Esophagus muscularis mucosa (tissue), 4 donors: ENCODE measurements at regions not wholly inside any gene's neighbourhood (a gene's known extent, or its start where the extent isn't known, plus 50 kb on each side); places are given as distances from the start of the nearest gene placed in this dataset.

Source experiments
- DNase-seq: peaks from one replicate; pipeline ENCODE4 v3.0.0-alpha.2; 2017; ENCODE audit errors: extremely low spot score
- H3K27ac ChIP-seq, 4 donors: fragments of 200-600 bp; sonication (generic); replicated peaks in 1 of 4; 1 replicate in 3 of 4; 2 replicates in 1 of 4; pipeline ENCODE4 v1.5.1; 2016 to 2019; ENCODE audit warnings: mild to moderate bottlenecking in 1 of 4
- H3K27me3 ChIP-seq, 4 donors: fragments of 200-600 bp; sonication (generic); one replicate each; pipeline versions ENCODE4 v1.5.1 to v1.6.0; 2016 to 2019
- H3K36me3 ChIP-seq, 4 donors: fragments of 200-600 bp; sonication (generic); one replicate each; pipeline ENCODE4 v1.5.1; 2016 to 2019
- H3K4me1 ChIP-seq, 4 donors: fragments of 200-600 bp; sonication (generic); one replicate each; pipeline ENCODE4 v1.5.1; 2016 to 2019
- H3K4me3 ChIP-seq, 4 donors: fragments of 200-600 bp; sonication (generic); 1 replicate in 2 of 4; 2 replicates in 2 of 4; pipeline ENCODE4 v1.5.1; 2016 to 2019; ENCODE audit warnings: mild to moderate bottlenecking in 4 of 4, moderate library complexity in 1 of 4
- H3K9me3 ChIP-seq, 4 donors: fragments of 200-600 bp; sonication (generic); 1 replicate in 3 of 4; 2 replicates in 1 of 4; pipeline ENCODE4 v1.5.1; 2016 to 2019
- EP300 ChIP-seq: sonication (generic); formaldehyde crosslinking; IDR thresholded peaks from one replicate; pipeline ENCODE4 v1.6.1; 2017; ENCODE audit warnings: antibody characterized with exemption
- POLR2A ChIP-seq: fragments of 450-650 bp; IDR thresholded peaks from one replicate; pipeline ENCODE4 v1.6.1; 2017; ENCODE audit warnings: antibody characterized with exemption, moderate library complexity, mild to moderate bottlenecking, low read depth
- POLR2AphosphoS5 ChIP-seq, 2 donors: sonication (generic); formaldehyde crosslinking; IDR thresholded peaks; one replicate each; pipeline ENCODE4 v1.6.1; 2017; ENCODE audit warnings: antibody characterized with exemption in 2 of 2
- WGBS: methylation state at CpG from one replicate; pipeline ENCODE4 v1.1.5; 2018; 5-methylcytosine and 5-hydroxymethylcytosine counted together
- intact Hi-C: fragments of 100-400 bp; cut with DNase I; formaldehyde crosslinking; loops from one replicate; pipeline ENCODE4 v1.15.1; 2023
- TF ChIP-seq, protein P1 (sequence below), 3 experiments: fragments of 200-600 bp in 2 of 3; fragments of 450-650 bp in 1 of 3; sonication (generic) in 2 of 3; IDR thresholded peaks; one replicate each; pipeline ENCODE4 v1.5.1; 2017 to 2019; ENCODE audit warnings: antibody characterized with exemption in 3 of 3, mild to moderate bottlenecking in 2 of 3, moderate library complexity in 1 of 3

- Histone ChIP-seq H3K4me3 (no peak overlapping the region), H3K9me3 (no peaks in the 10 kb centered on the region), H3K4me1 (no peaks in the 10 kb centered on the region), H3K36me3 (no peaks in the 10 kb centered on the region), H3K27me3 (peaks cover 0 to 45% (median 0%) of the 10 kb centered on the region in 4 donors), H3K27ac (no peak overlapping the region)
- TF ChIP-seq POLR2AphosphoS5 (IDR thresholded peaks at IDR 0.05) (no peak), EP300 (no peak), POLR2A (no peak)
- TF ChIP-seq, protein P1, sequence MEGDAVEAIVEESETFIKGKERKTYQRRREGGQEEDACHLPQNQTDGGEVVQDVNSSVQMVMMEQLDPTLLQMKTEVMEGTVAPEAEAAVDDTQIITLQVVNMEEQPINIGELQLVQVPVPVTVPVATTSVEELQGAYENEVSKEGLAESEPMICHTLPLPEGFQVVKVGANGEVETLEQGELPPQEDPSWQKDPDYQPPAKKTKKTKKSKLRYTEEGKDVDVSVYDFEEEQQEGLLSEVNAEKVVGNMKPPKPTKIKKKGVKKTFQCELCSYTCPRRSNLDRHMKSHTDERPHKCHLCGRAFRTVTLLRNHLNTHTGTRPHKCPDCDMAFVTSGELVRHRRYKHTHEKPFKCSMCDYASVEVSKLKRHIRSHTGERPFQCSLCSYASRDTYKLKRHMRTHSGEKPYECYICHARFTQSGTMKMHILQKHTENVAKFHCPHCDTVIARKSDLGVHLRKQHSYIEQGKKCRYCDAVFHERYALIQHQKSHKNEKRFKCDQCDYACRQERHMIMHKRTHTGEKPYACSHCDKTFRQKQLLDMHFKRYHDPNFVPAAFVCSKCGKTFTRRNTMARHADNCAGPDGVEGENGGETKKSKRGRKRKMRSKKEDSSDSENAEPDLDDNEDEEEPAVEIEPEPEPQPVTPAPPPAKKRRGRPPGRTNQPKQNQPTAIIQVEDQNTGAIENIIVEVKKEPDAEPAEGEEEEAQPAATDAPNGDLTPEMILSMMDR (IDR thresholded peaks at IDR 0.05): no peak
- DNase-seq: no peak
- intact Hi-C loops: no loop called here
- 93% methylated on average over 10 of the region's 13 CpGs for WGBS
Measured at GRCh38 chr11:69869311-69869939, 50.2 kb upstream of the FGF3 start.

DNA sequence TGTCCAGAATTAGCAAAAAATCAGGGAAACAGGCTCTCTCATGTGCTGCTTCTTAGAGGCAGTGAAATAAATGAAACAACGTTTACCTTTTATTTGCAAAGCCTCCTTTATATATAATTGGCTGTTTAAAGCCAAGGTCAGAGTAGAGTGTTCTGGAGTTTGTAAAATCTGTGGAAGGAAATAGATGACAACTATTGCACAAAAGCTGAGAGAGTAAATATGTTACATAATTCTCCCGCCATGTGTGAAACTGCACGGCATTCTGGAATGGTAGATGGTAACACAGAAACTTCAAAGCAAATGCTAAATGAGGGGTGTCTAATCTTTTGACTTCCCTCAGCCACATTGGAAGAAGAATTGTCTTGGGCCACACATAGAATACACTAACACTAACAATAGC lies 51.5 kb upstream of the FGF3 start:
- Histone ChIP-seq H3K4me3 (no peak overlapping the region), H3K27me3 (peaks cover 0 to 38% (median 0%) of the 10 kb centered on the region in 4 donors), H3K27ac (no peak overlapping the region), H3K36me3 (no peaks in the 10 kb centered on the region), H3K9me3 (no peaks in the 10 kb centered on the region), H3K4me1 (no peaks in the 10 kb centered on the region)
- intact Hi-C loops: no loop called here
- no peak for DNase-seq
- 40% methylated on average over 3 of the region's 3 CpGs for WGBS
- TF ChIP-seq, protein P1 (IDR thresholded peaks at IDR 0.05): no peak
- TF ChIP-seq POLR2AphosphoS5 (IDR thresholded peaks at IDR 0.05): no peak
- no peak for TF ChIP-seq EP300
- TF ChIP-seq POLR2A: no peak

DNA sequence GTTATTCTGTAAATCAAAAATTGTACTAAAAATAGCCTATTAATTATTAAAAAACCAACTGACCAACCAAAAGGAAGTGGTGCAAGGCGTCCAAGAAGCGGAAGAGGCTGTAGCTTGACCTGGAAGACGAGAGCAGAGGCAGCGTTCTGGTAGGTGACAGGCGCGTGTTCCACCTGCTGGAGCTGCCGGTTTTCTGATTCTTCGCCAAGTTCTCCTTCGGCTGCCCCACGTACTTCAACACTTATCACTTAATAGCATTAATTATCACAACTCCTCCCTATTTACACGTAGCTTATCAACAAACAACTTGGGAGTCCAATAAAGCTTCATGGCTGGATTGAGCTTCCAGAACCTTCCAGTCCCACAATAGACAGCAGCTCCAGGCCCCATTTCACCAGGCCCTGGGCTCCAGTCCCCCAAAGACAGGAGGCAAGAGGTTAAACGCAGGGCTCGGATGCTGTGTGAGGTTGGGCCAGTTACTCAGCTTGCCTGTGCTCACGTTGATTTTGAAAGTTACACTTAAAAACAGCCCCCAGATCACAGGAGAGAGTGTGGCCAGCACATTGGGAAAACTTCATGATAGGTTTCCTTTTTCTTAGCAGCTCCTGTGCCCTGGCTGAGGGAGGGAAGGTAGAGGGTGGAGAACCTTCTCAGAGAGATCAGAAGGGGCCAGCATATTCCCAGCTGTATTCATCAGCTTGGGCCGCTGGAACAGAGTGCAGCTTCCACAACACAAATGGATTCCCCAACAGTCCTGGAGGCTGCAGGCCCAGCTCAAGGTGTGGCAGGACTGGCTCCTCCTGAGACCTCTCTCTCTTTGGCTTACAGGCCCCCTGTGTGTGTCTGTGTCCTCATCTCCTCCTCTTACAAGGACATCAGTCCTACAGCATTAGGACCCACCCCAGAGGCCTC lies 54.2 kb upstream of the FGF3 start:
- H3K9me3 ChIP-seq: peaks cover 0 to 5% (median 0%) of the 10 kb centered on the region in 4 donors
- peaks cover 0 to 16% (median 0%) of the 10 kb centered on the region in 4 donors for H3K27me3 ChIP-seq
- TF ChIP-seq EP300 (no peak), POLR2AphosphoS5 (IDR thresholded peaks at IDR 0.05) (no peak), POLR2A (no peak)
- TF ChIP-seq, protein P1 (IDR thresholded peaks at IDR 0.05): no peak
- no peak overlapping the region for H3K27ac ChIP-seq
- no peak overlapping the region for H3K4me3 ChIP-seq
- DNase-seq: no peak
- intact Hi-C loops: no loop called here
- WGBS: 88% methylated on average over 14 of the region's 15 CpGs
- H3K4me1 ChIP-seq: no peaks in the 10 kb centered on the region
- H3K36me3 ChIP-seq: no peaks in the 10 kb centered on the region

DNA sequence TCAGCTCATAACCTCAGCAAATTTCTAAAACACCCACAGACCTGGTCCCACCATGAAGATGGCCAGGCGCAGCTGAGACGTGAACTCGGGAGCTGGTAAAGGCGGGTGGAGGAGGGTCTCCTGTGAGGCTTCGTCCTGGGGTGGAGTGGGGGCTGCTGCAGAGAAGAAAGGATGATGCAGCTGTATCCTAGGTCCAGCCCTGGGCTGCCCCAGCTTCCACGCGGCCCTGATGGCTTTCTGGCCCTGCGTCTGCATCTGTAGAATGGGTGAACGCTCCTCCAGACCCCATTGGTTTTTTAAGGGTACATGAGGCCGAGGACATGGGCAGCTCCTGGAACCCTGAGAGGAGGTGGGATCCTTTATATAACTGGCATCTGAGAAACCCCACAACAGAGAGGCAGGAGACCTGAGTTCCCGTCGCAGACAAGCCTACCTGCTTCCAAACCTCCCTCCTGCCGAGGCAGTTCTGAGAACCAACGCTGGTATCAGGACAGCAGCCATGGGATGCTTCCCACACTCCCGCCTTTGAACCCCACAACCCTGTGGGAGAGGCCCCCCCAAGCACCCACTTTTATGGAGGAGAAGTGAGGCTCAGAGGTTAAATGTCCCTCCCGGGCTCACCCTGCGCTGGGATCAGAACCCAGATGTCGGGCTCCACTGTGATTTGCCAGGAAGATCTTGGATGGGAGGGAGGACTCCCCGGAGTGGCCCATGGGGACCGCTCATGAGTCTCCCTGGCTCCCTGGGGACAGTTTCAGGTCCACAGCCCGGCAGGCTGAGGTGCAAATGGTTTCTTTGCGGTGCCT lies 55.2 kb upstream of the FGF3 start:
- intact Hi-C loops: no loop called here
- 82% methylated on average over 20 of the region's 22 CpGs for WGBS
- TF ChIP-seq, protein P1 (IDR thresholded peaks at IDR 0.05): no peak
- TF ChIP-seq EP300 (no peak), POLR2AphosphoS5 (IDR thresholded peaks at IDR 0.05) (no peak), POLR2A (no peak)

More for the DNA sequence above, 55.2 kb upstream of the FGF3 start:
- Histone ChIP-seq H3K4me3 (no peak overlapping the region), H3K9me3 (peaks cover 0 to 5% (median 0%) of the 10 kb centered on the region in 4 donors), H3K36me3 (no peaks in the 10 kb centered on the region), H3K27ac (no peak overlapping the region), H3K27me3 (peaks cover 0 to 16% (median 0%) of the 10 kb centered on the region in 4 donors), H3K4me1 (no peaks in the 10 kb centered on the region)
- no peak for DNase-seq
